GM23248 (cell line): ENCODE measurements at regions not wholly inside any gene's neighbourhood (a gene's known extent, or its start where the extent isn't known, plus 50 kb on each side); places are given as distances from the start of the nearest gene placed in this dataset.
A peak's percentile ranks its signal among the peaks of the same experiment; 100 is the strongest.

Source experiments
- DNase-seq: peaks from one replicate; pipeline ENCODE4 v3.0.0-alpha.2; 2015
- H2AFZ ChIP-seq: fragments of 200-600 bp; sonication (generic); 2 replicates; pipeline ENCODE4 v1.6.1; 2016; ENCODE audit warnings: antibody characterized with exemption
- H3F3A ChIP-seq: fragments of 200-600 bp; sonication (generic); 2 replicates; pipeline ENCODE4 v1.6.1; 2016; ENCODE audit warnings: mild to moderate bottlenecking, antibody characterized with exemption, mixed run types; ENCODE audit not compliant: insufficient read depth
- H3K27ac ChIP-seq: fragments of 200-600 bp; sonication (generic); 2 replicates; pipeline ENCODE4 v1.5.1; 2016; ENCODE audit warnings: mild to moderate bottlenecking
- H3K27me3 ChIP-seq: fragments of 200-600 bp; sonication (generic); replicated peaks from 2 replicates; pipeline ENCODE4 v1.6.1; 2016; ENCODE audit warnings: mild to moderate bottlenecking; ENCODE audit not compliant: insufficient read depth
- H3K36me3 ChIP-seq: fragments of 200-600 bp; sonication (generic); 2 replicates; pipeline ENCODE4 v1.6.1; 2016; ENCODE audit warnings: low read depth, mild to moderate bottlenecking
- H3K4me1 ChIP-seq: fragments of 200-600 bp; sonication (generic); 2 replicates; pipeline ENCODE4 v1.6.1; 2016; ENCODE audit warnings: mild to moderate bottlenecking; ENCODE audit not compliant: insufficient read depth
- H3K4me2 ChIP-seq: fragments of 200-600 bp; sonication (generic); one replicate; pipeline ENCODE4 v1.6.1; 2016; ENCODE audit warnings: mild to moderate bottlenecking; ENCODE audit not compliant: unreplicated experiment
- H3K4me3 ChIP-seq: fragments of 200-600 bp; sonication (generic); 2 replicates; pipeline ENCODE4 v1.5.1; 2016; ENCODE audit warnings: mild to moderate bottlenecking
- H3K79me2 ChIP-seq: fragments of 200-600 bp; sonication (generic); 2 replicates; pipeline ENCODE4 v1.6.1; 2016; ENCODE audit warnings: mild to moderate bottlenecking; ENCODE audit not compliant: insufficient read depth
- H3K9ac ChIP-seq: fragments of 200-600 bp; sonication (generic); 2 replicates; pipeline ENCODE4 v1.6.1; 2016; ENCODE audit warnings: mild to moderate bottlenecking
- H3K9me2 ChIP-seq: fragments of 200-600 bp; sonication (generic); 2 replicates; pipeline ENCODE4 v1.6.1; 2016; ENCODE audit warnings: mixed run types, mild to moderate bottlenecking, moderate library complexity; ENCODE audit not compliant: insufficient read depth
- H3K9me3 ChIP-seq: fragments of 200-600 bp; sonication (generic); one replicate; pipeline ENCODE4 v1.6.1; 2017; ENCODE audit warnings: low read depth
- H4K20me1 ChIP-seq: fragments of 200-600 bp; sonication (generic); 2 replicates; pipeline ENCODE4 v1.6.0; 2016; ENCODE audit not compliant: insufficient read depth
- EZH2 ChIP-seq: fragments of 200-600 bp; sonication (generic); IDR thresholded peaks from 2 replicates; pipeline ENCODE4 v1.6.1; 2018; ENCODE audit warnings: antibody characterized with exemption, mild to moderate bottlenecking; ENCODE audit not compliant: insufficient read depth, poor library complexity, severe bottlenecking
- EZH2phosphoT487 ChIP-seq: fragments of 200-600 bp; sonication (generic); IDR thresholded peaks from 2 replicates; pipeline ENCODE4 v1.6.1; 2018; ENCODE audit warnings: antibody characterized with exemption, moderate library complexity, mild to moderate bottlenecking, low read depth; ENCODE audit not compliant: insufficient read depth
- WGBS, 2 experiments: methylation state at CpG; one replicate each; pipeline ENCODE4 v1.1.6; 2015 to 2017; ENCODE audit warnings: low lambda C conversion rate in 2 of 2, low coverage in 1 of 2; ENCODE audit errors: missing lambda C conversion rate in 2 of 2; 5-methylcytosine and 5-hydroxymethylcytosine counted together
- in situ Hi-C: fragments of 300-500 bp; cut with MboI; formaldehyde crosslinking; loops from 2 replicates; pipeline ENCODE4 v1.15.0; 2020

DNA sequence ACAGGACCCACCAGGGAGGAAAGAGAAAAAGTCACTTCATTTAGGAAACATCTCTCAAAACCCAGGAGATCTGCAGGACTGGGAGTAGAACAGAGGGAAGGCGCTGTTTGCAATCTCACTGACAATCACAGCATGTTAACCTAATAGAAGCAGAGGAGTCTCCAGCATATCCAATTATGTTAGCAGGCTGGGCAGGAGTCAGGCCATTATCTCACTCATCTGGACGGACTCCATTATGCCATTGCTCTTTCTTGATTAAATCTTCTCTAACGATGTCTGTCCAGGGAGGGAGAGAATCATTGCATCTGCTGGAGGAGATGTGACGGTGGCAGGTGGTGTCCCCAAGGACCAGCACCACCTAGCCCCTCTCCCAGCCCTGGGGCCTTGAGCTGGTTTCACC lies 203.8 kb upstream of the SFSWAP start:
- Histone ChIP-seq H3K79me2 (no peaks in the 10 kb centered on the region), H2AFZ (no peak overlapping the region), H3F3A (no peaks in the 10 kb centered on the region), H3K9ac (no peak overlapping the region), H3K9me3 (no peaks in the 10 kb centered on the region), H3K27ac (no peak overlapping the region), H3K4me1 (no peaks in the 10 kb centered on the region), H3K9me2 (no peaks in the 10 kb centered on the region), H3K36me3 (no peaks in the 10 kb centered on the region), H4K20me1 (no peaks in the 10 kb centered on the region), H3K27me3 (no peaks in the 10 kb centered on the region), H3K4me3 (no peak overlapping the region), H3K4me2 (no peak overlapping the region)
- 12 to 15% methylated on average over 4 of the region's 4 CpGs for WGBS, 2 experiments
- in situ Hi-C loops, result no loop called here
- DNase-seq, result no peak
- no peak for TF ChIP-seq EZH2
- no peak for TF ChIP-seq EZH2phosphoT487

- H3K27ac ChIP-seq, result no peak overlapping the region
- no peak overlapping the region for H2AFZ ChIP-seq
- H3K9ac ChIP-seq, result no peak overlapping the region
- no peak for DNase-seq
- no peak overlapping the region for H3K4me2 ChIP-seq
- TF ChIP-seq EZH2, result no peak
- TF ChIP-seq EZH2phosphoT487, result no peak
- no peaks in the 10 kb centered on the region for H3K4me1 ChIP-seq
- in situ Hi-C loops, result no loop called here
- 55% methylated on average over 9 of the region's 9 CpGs for WGBS, 2 experiments
- no peaks in the 10 kb centered on the region for H3K9me2 ChIP-seq
- no peaks in the 10 kb centered on the region for H3K36me3 ChIP-seq
- no peak overlapping the region for H3K4me3 ChIP-seq
- H3K9me3 ChIP-seq, result no peaks in the 10 kb centered on the region
- no peaks in the 10 kb centered on the region for H3K27me3 ChIP-seq
- no peaks in the 10 kb centered on the region for H3K79me2 ChIP-seq
- H4K20me1 ChIP-seq, result no peaks in the 10 kb centered on the region
- H3F3A ChIP-seq, result no peaks in the 10 kb centered on the region
Observed at GRCh38 chr12:131507881-131508280, 203.0 kb upstream of the SFSWAP start.

- H4K20me1 ChIP-seq, result no peaks in the 10 kb centered on the region
- no peak overlapping the region for H3K9ac ChIP-seq
- TF ChIP-seq EZH2phosphoT487 (no peak), EZH2 (no peak)
- no peak for DNase-seq
- H3K4me2 ChIP-seq, result no peak overlapping the region
- no peak overlapping the region for H3K4me3 ChIP-seq
- H3K9me2 ChIP-seq, result no peaks in the 10 kb centered on the region
- no peaks in the 10 kb centered on the region for H3K79me2 ChIP-seq
- no peaks in the 10 kb centered on the region for H3K36me3 ChIP-seq
- H3K27me3 ChIP-seq, result no peaks in the 10 kb centered on the region
- no peaks in the 10 kb centered on the region for H3F3A ChIP-seq
- in situ Hi-C loops, result no loop called here
- no peaks in the 10 kb centered on the region for H3K9me3 ChIP-seq
- no peaks in the 10 kb centered on the region for H3K4me1 ChIP-seq
- no peak overlapping the region for H3K27ac ChIP-seq
- WGBS, 2 experiments, result 46 to 63% methylated on average over 7 of the region's 7 CpGs
- no peak overlapping the region for H2AFZ ChIP-seq
Observed at GRCh38 chr12:131509701-131510100, 201.2 kb upstream of the SFSWAP start.

DNA sequence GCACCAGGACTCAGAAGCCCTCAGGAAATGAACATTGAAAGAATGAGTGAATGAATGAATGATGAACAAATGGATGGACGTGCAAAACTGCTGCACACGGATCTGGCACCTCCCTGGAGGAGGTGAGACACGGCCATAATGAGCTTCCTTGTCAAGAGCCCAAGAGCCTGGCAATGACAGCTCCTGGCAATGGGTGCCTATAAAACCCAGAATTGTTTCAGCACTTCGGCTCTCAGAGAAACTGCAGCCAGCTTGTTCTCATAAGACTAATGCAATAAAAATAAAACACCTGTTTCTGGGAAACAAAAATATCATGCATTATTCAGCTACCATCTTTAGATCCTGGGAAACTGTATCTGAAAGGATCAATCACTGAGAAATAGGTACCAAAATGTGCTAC lies 200.5 kb upstream of the SFSWAP start:
- Histone ChIP-seq H3K9me3 (no peaks in the 10 kb centered on the region), H3K4me2 (no peak overlapping the region)

DNA sequence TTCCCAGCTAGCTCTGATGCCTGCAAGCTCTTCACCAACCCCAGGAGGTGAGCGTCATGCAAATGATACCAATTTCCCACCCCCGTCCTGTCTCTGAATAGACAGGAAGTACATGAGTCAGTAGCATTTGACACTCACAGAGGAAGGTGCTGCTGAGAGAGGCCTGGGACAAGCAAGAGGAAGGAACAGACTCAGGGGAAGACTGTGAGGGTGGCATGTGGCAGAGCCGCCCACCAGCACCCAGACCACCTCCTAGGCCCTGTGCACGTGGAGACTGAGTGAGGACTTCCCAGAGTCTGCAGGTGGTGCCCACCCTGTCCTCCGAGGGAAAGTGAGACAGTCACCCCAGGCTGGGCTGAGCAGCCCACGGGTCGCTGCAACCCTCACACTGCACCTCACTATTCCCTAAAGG lies 199.5 kb upstream of the SFSWAP start:
- no peaks in the 10 kb centered on the region for H3K36me3 ChIP-seq
- 47 to 57% methylated on average over 7 of the region's 7 CpGs for WGBS, 2 experiments
- TF ChIP-seq EZH2 (no peak), EZH2phosphoT487 (no peak)
- H4K20me1 ChIP-seq, result no peaks in the 10 kb centered on the region
- no peak overlapping the region for H3K27ac ChIP-seq
- in situ Hi-C loops, result no loop called here
- H3K4me2 ChIP-seq, result no peak overlapping the region
- no peak overlapping the region for H3K4me3 ChIP-seq
- H3K27me3 ChIP-seq, result no peaks in the 10 kb centered on the region
- H3K9ac ChIP-seq, result no peak overlapping the region
- no peak overlapping the region for H2AFZ ChIP-seq
- H3K79me2 ChIP-seq, result no peaks in the 10 kb centered on the region
- H3K4me1 ChIP-seq, result no peaks in the 10 kb centered on the region
- H3K9me2 ChIP-seq, result no peaks in the 10 kb centered on the region
- H3K9me3 ChIP-seq, result no peaks in the 10 kb centered on the region
- H3F3A ChIP-seq, result no peaks in the 10 kb centered on the region
- DNase-seq, result peak; percentile 70

More for the DNA sequence above, 200.5 kb upstream of the SFSWAP start:
- Histone ChIP-seq H3K4me3 (no peak overlapping the region), H3K9me2 (no peaks in the 10 kb centered on the region), H3K36me3 (no peaks in the 10 kb centered on the region), H3K9ac (no peak overlapping the region), H3K4me1 (no peaks in the 10 kb centered on the region), H4K20me1 (no peaks in the 10 kb centered on the region), H3F3A (no peaks in the 10 kb centered on the region), H3K79me2 (no peaks in the 10 kb centered on the region), H3K27me3 (no peaks in the 10 kb centered on the region), H2AFZ (no peak overlapping the region), H3K27ac (no peak overlapping the region)
- WGBS, 2 experiments, result 3 to 6% methylated on average over 4 of the region's 4 CpGs
- DNase-seq, result no peak
- in situ Hi-C loops, result no loop called here
- TF ChIP-seq EZH2, result no peak
- TF ChIP-seq EZH2phosphoT487, result no peak
